ENCODE measurements at regions not wholly inside any gene's neighbourhood (a gene's known extent, or its start where the extent isn't known, plus 50 kb on each side); places are given as distances from the start of the nearest gene placed in this dataset.

DNA sequence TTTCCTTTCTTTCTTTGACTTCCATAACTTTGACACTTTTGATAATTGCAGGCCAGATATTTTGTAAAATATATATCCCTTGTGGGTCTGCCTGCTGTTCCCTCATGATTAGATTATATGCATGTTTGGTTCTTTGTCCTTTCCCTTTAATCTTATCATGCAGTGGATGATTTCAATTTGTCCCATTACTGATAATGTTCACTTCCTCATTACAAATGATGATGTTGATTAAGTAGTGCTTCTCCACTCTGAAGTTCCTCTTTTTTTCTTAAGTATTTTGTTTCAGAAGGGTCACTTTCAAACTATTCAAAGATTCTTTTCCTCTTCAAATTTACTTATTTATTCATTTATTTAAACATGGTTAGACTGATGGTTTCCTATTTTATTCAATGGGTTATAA is 898.1 kb downstream of the XPNPEP1 start (continued):
- TF ChIP-seq, protein P1, sequence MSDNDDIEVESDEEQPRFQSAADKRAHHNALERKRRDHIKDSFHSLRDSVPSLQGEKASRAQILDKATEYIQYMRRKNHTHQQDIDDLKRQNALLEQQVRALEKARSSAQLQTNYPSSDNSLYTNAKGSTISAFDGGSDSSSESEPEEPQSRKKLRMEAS (IDR thresholded peaks at IDR 0.05), result no peak
